GM21381 (cell line): ENCODE measurements at regions not wholly inside any gene's neighbourhood (a gene's known extent, or its start where the extent isn't known, plus 50 kb on each side); places are given as distances from the start of the nearest gene placed in this dataset.
"Not testable (repeated sequence)": the region's sequence is repeated elsewhere in the genome, so short reads cannot be mapped to it uniquely, and the experiment has no call there.

Experiments
- ATAC-seq: cut with Tn5 transposase; IDR thresholded peaks from one replicate; pipeline ENCODE4 v1.9.1; 2021; ENCODE audit warnings: mild to moderate bottlenecking, moderate library complexity; ENCODE audit not compliant: unreplicated experiment

DNA sequence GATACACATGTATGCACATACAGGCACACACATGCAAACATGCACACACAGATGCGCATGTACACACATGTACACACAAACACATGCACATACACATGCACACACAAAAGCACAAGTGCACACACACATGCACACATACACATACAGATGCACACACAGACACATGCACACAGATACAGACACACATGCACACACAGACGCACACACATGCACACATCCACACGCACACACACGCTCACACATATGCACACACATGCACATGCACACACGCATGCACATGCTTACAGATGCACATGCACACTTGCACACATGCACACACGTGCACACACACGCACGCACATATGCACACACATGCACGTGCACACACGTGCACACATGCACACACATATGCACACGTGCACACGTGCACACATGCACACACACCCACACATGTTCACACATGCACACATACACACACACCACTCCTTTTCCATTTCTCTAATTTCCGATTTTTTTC is 283.8 kb upstream of the FRG2C start:
- no peak for ATAC-seq

DNA sequence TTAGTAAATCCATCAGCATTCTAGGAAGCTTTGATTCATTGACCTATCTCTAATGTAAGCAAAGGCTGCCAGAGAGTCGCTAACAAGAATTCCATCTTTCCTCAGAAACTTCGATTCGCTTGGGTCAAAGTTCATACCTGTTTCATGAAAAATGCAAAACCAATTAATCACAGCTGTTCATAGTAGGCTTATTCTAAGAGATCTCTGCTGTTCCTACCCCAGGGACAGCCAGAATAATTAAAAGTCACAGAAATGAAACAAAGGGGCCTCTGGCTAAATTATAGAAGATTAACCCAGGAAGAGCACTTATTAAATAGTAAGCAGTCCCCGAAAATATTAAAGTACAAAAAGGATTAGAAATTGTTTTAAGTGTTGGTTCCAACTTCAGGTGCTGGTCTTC is 280.1 kb upstream of the FRG2C start:
- not testable (repeated sequence) for ATAC-seq

DNA sequence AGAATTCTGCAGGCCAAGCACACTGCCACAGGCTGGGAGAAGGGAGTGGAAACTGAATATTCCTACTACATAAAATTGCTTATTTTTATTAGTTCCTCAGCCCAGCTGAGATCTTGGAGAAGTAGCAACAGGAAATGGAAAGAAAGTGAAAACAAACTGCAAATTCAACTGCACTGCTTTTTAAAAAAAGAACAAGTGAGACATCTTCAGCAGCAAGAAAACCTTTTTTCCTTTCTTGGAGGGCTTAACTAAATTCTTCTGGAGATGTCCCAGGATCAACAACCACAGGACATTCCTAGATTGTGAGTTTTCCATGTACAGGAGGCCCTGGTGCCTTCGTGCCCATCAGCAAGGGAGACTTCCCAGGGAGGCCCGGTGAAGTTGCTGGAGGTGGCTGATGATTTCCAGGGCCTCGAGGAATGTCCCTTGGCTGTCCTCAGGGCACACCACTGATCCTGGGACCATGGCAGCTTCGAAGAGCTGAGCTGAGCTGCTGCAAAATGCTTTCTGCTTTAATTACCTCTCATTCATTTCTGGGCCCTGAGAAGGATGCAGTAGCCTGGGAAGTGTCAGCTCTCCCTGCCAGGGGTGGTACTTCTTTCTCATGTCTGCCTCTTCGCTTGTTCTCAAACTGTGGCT is 275.5 kb upstream of the FRG2C start:
- not testable (repeated sequence) for ATAC-seq

DNA sequence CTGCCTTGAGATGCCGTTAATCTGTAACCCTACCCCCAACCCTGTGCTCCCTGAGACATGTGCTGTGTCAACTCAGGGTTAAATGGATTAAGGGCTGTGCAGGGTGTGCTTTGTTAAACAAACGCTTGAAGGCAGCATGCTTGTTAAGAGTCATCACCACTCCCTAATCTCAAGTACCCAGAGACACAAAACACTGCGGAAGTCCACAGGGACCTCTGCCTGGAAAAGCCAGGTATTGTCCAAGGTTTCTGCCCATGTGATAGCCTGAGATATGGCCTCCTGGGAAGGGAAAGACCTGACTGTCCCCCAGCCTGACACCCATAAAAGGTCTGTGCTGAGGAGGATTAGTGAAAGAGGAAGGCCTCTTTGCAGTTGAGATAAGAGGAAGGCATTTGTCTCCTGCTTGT is 270.8 kb upstream of the FRG2C start:
- not testable (repeated sequence) for ATAC-seq

DNA sequence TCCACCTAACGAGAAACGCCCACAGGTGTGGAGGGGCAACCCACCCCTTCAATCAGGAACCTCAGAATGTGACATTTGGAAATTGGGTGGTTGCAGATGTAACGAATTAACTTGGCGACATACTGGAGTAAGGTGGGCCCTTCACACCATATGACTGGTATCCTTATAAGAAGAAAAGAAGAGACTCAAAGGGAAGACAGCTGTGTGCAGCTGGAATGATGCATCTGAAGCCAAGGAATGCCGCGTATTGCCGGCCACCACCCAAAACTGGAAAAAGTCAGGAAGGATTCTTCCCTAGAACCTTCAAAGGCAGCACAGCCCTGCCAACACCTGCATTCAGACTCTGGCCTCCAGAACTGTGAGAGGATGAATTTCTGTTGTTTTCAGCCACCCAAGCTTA is 270.0 kb upstream of the FRG2C start:
- ATAC-seq: not testable (repeated sequence)

DNA sequence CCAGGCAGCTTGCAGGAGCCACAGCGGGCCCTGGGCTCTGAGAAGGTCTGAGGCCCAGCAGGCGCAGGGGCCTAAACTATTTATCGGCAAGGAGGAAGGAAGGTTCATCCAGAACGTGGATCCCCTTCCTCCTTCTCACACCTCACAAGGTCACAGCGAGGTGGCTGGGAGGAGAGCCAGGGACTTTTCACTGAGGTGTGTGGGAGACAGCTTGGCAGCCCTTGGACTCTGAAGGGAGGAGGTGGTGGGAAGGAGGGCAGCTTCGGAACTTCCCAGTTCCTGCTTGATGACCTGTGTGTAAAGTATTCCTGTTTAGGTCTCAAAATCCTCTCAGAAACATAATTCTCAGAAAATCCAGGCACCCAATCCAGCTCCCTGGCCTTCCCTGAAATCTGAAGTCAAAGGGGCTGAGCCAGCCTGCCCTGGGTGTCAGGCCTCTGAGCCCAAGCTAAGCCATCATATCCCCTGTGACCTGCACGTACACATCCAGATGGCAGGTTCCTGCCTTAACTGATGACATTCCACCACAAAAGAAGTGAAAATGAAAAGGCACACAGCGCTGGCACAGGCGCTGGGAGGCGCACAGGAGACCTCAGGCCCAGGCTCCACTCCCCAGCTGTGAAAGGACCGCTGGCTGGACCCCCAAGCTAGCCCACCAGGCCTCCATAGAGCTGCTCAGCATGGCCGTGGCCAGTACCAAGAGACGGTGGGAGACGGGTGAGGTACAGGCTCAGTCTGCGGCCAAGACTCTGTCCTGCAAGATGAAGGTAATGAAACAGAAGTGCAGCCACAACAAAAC is 269.4 kb upstream of the FRG2C start:
- ATAC-seq: not testable (repeated sequence)

GRCh38 chr3:75395580-75396315 is 268.4 kb upstream of the FRG2C start:
- no peak for ATAC-seq

DNA sequence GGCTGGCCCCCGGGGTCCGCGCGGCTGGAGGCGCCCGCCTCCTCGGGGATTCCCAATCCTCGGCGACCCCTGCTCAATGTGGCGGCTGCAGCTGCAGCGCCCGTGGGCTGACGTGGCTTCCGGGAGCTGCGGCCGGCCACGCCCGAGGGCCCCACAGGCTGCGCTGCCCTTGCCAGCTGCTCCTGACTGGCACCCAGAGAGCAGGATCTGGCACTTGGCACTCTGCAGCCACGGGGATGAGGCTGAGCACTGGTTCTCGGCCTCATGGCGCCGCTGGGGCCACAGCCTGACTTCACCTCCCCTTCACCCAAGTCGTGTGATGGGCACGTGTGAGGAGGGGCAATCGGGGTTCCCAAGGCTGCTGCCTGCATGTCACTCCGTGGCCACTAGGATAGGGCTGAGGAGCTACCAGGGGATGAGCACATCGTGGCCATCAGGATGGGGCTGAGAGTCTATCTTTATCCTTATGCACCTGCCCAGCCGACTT is 267.8 kb upstream of the FRG2C start:
- no peak for ATAC-seq

DNA sequence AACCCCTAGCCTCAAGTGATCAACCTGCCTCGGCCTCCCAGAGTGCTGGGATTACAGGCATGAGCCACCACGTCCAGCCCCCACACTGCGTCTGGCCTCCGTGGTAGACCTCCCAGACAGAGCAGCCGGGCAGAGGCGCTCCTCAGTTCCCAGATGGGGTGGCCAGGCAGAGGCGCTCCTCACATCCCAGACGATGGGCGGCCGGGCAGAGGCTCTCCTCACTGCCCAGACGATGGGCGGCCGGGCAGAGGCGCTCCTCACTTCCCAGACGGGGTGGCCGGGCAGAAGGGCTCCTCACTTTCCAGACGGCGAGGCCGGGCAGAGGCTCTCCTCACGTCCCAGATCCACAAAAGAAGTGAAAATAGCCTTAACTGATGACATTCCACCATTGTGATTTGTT is 266.6 kb upstream of the FRG2C start:
- ATAC-seq: not testable (repeated sequence)

- not testable (repeated sequence) for ATAC-seq
These were observed 241.8 kb upstream of the FRG2C start for GRCh38 chr3:75422101-75422945.

GRCh38 chr3:75425379-75425778 is 238.7 kb upstream of the FRG2C start:
- not testable (repeated sequence) for ATAC-seq

- ATAC-seq: not testable (repeated sequence)
These were observed 236.6 kb upstream of the FRG2C start for GRCh38 chr3:75427486-75427885.

- not testable (repeated sequence) for ATAC-seq
These were observed 236.2 kb upstream of the FRG2C start for GRCh38 chr3:75427906-75428305.

DNA sequence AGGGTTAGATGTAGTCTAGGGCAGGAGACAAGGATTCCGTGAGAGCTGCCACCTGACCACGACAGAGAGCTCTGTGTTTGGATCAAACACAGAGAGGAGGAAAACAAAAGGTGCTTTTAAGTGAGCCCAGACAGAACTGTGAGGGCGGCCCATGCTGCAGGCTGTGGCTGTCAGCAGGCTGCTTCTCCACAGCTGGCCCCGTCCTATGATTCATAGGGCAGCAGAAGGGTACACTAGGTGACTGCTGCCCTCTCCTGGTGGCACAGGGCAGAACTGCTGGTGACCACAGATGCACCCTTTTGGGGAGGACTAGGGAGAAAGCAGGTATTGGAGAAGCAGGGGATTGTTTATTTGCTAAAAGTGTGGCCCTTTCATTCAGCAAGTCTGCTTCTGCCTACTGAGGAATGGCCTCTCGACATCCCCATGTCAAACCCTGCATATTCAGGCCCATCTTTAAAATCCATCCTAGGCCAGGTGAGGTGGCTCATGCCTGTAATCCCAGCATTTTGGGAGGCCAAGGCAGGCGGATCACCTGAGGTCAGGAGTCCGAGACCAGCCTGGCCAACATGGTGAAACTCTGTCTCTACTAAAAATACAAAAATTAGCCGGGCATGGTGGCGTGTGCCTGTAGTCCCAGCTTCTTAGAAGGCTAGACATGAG is 234.4 kb upstream of the FRG2C start:
- not testable (repeated sequence) for ATAC-seq

GRCh38 chr3:75430406-75430805 is 233.7 kb upstream of the FRG2C start:
- not testable (repeated sequence) for ATAC-seq

DNA sequence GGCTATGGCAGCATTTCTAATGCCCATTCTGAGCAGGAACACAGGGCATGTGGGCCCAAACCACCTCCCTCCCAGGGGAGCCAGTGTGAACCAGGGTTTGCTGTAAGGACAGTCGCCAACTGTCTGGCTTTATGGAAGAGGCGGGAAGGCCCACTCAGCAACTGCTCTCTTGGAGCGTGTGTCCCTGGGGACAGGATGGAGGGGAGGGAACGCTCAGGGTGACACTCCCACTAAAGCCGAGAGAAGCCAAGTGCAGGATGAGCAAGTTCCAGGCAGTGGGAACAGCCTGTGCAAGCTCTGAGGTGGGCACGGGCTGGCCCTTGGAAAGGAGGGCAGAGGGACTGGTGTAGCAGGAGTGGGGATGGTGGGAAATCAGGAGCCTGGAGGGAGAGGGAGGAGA is 233.0 kb upstream of the FRG2C start:
- ATAC-seq: not testable (repeated sequence)

DNA sequence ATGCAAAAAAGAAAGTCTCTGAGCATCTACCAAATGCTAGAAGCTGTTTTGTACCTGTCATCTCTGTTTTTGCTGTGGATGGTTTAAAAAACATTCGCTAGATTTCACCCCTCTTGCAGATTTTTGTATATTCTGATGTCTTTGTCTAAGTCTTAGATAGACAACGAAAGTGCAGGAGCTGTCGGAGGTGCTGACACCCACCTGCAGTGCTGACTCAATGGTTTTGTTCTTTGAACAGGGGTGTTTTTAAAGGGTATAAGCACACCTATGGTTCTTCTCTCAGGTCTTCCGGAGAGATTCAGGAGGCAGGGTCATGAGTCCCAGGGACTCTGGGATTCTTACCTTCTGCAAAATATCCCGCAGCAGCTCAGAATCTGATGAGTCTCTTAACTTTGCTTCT is 231.7 kb upstream of the FRG2C start:
- not testable (repeated sequence) for ATAC-seq

DNA sequence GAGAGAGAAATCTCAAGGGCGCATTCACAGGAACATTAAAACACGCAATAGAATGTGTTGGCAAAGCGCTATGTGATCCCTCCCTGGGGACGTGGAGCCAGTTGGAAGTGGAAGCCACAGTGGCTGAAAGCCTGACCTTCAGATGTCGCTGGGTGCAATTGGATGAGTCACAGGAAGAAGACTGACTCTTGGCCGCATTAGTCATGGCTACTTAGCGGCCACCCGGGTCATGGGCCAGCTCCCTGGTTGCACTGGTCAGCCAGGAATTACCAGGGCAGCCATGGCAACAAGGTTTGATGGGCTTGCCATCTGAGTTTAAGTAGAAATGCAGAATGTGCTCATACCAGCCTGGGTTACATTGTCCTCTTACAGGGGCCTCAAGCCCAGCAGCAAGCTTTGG is 231.2 kb upstream of the FRG2C start:
- not testable (repeated sequence) for ATAC-seq

GRCh38 chr3:75433295-75433694 is 230.8 kb upstream of the FRG2C start:
- ATAC-seq: not testable (repeated sequence)
